Aorta (tissue), 5 donors: ENCODE measurements at regions not wholly inside any gene's neighbourhood (a gene's known extent, or its start where the extent isn't known, plus 50 kb on each side); places are given as distances from the start of the nearest gene placed in this dataset.
"Not testable (repeated sequence)": the region's sequence is repeated elsewhere in the genome, so short reads cannot be mapped to it uniquely, and the experiment has no call there.

Source experiments
- ATAC-seq: fragments of 200-7000 bp; cut with Tn5 transposase; one replicate; pipeline ENCODE4 v1.9.1; 2022; ENCODE audit warnings: moderate library complexity; ENCODE audit not compliant: low FRiP score
- DNase-seq, 2 donors: peaks; one replicate each; pipeline ENCODE4 v3.0.0-alpha.2; 2020
- H3K27ac ChIP-seq, 2 donors: one replicate each; pipeline ENCODE4 v1.5.1; 2013; ENCODE audit warnings: low read length in 2 of 2, mild to moderate bottlenecking in 2 of 2, moderate library complexity in 2 of 2, control low read depth in 1 of 2, inconsistent platforms in 1 of 2, low read depth in 1 of 2
- H3K27me3 ChIP-seq, 2 donors: one replicate each; pipeline ENCODE4 v1.6.1; 2013; ENCODE audit warnings: control low read depth in 1 of 2, low read length in 1 of 2, mild to moderate bottlenecking in 1 of 2, moderate library complexity in 1 of 2; ENCODE audit not compliant: insufficient read depth in 2 of 2, control insufficient read depth in 1 of 2
- H3K36me3 ChIP-seq, 2 donors: one replicate each; pipeline ENCODE4 v1.6.1; 2013; ENCODE audit warnings: control low read depth in 1 of 2, low read length in 1 of 2, mild to moderate bottlenecking in 1 of 2; ENCODE audit not compliant: insufficient read depth in 2 of 2, control insufficient read depth in 1 of 2
- H3K4me1 ChIP-seq, 2 donors: one replicate each; pipeline ENCODE4 v1.6.1; 2013; ENCODE audit warnings: low read length in 2 of 2, control low read depth in 1 of 2, mild to moderate bottlenecking in 1 of 2, moderate library complexity in 1 of 2; ENCODE audit not compliant: insufficient read depth in 2 of 2, control insufficient read depth in 1 of 2
- H3K4me3 ChIP-seq, 2 donors: one replicate each; pipeline ENCODE4 v1.5.1; 2013; ENCODE audit warnings: low read length in 2 of 2, control low read depth in 1 of 2, mild to moderate bottlenecking in 1 of 2
- H3K9me3 ChIP-seq: one replicate; pipeline ENCODE4 v1.6.1; 2013; ENCODE audit warnings: mild to moderate bottlenecking, low read length; ENCODE audit not compliant: control insufficient read depth
- WGBS, 2 donors: extraction: QIAGEN DNeasy Blood & Tissue Kit; methylation state at CpG; one replicate each; pipeline ENCODE4 v1.1.7; 2013; 5-methylcytosine and 5-hydroxymethylcytosine counted together
- intact Hi-C, 2 donors: fragments of 100-400 bp; cut with DNase I; formaldehyde crosslinking; loops; one replicate each; pipeline versions ENCODE4 v1.14.2 to v1.15.0; 2022
- donor health status: healthy with polysubstance abuse.
- donor health status: Bipolar disorder and iron deficiency.
- donor health status: DM: no; HTN: no; CAD: no.
- donor health status: DM: no; HTN: no; CAD: no.
- donor health status: DM: yes; HTN: yes; CAD: no.

- Histone ChIP-seq H3K4me3 (no peak overlapping the region), H3K27me3 (peaks cover 0 to 2% of the 10 kb centered on the region in 2 donors), H3K36me3 (no peaks in the 10 kb centered on the region), H3K27ac (no peak overlapping the region), H3K9me3 (no peaks in the 10 kb centered on the region), H3K4me1 (no peaks in the 10 kb centered on the region)
- WGBS, 2 donors, result 4 to 6% methylated on average over 6 of the region's 6 CpGs
- intact Hi-C loops, result no loop called here
- ATAC-seq (no peak), DNase-seq (no peak)
These were observed 355.0 kb upstream of the CHST9 start for GRCh38 chr18:27540111-27540510.

DNA sequence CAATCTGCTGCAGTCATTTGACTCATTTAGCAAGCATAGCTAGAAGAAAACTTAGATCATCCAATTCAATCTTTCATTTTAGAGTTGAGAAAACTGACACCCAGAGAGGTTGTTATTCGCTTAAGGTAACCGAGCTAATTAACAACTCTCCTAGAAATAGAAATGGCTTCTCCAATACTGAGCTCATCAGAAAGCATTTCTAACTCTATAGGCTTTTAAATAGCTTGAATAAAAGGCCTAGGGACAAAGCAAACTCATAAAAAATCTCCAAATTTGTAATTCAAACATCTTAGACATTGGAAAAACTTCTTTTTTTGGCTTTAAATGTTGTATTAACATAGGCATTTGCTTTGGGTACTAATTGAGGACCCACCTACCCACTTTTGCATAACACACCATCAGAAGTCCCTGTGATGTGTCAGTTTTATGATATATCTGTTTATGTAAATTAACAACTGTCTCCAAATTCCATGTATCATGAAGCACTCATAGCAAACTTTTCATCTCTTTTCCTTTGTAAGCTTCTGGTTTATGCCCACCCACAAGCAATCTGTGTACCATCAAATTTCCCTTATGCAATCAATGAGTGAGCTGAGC, 343.9 kb upstream of the CHST9 start:
- H3K27me3 ChIP-seq, result no peaks in the 10 kb centered on the region
- no peak for ATAC-seq
- H3K4me1 ChIP-seq, result no peaks in the 10 kb centered on the region
- intact Hi-C loops, result no loop called here
- WGBS, 2 donors, result 87 to 88% methylated on average over 2 of the region's 2 CpGs
- H3K9me3 ChIP-seq, result no peaks in the 10 kb centered on the region
- no peak overlapping the region for H3K27ac ChIP-seq
- H3K4me3 ChIP-seq, result no peak overlapping the region
- no peak for DNase-seq
- H3K36me3 ChIP-seq, result no peaks in the 10 kb centered on the region

DNA sequence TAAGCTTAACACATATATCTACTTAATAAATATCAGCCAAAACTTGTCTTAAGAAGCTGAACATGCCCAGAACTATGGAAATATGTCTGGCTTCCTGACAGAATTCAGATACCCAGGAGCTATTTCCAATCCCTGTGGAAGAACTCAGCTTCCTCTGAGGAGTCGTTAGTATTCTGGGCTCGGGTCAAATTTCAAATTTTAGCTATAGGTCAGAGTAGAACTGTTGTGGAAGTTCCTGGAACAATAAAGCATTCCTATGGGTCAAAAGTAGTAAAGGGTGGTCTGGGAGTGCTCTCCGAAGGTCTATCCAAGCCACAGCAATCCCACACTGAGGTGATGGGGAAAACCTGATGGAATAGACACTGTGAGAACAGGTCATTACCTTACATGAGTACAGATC, 342.7 kb upstream of the CHST9 start:
- no peak overlapping the region for H3K4me3 ChIP-seq
- 19 to 20% methylated on average over 3 of the region's 3 CpGs for WGBS, 2 donors
- no peaks in the 10 kb centered on the region for H3K4me1 ChIP-seq
- H3K9me3 ChIP-seq, result no peaks in the 10 kb centered on the region
- no peaks in the 10 kb centered on the region for H3K36me3 ChIP-seq
- no peak for ATAC-seq
- no peak for DNase-seq
- intact Hi-C loops, result no loop called here
- no peaks in the 10 kb centered on the region for H3K27me3 ChIP-seq
- no peak overlapping the region for H3K27ac ChIP-seq

GRCh38 chr18:27520401-27520800, 335.3 kb upstream of the CHST9 start:
- ATAC-seq (no peak), DNase-seq (no peak)
- Histone ChIP-seq H3K4me3 (no peak overlapping the region), H3K9me3 (no peaks in the 10 kb centered on the region), H3K36me3 (no peaks in the 10 kb centered on the region), H3K27me3 (no peaks in the 10 kb centered on the region), H3K27ac (no peak overlapping the region), H3K4me1 (no peaks in the 10 kb centered on the region)
- intact Hi-C loops, result no loop called here
- whole genome bisulfite sequencing, 2 donors, result 7 to 18% methylated on average over 2 of the region's 2 CpGs

GRCh38 chr18:27510036-27510633, 325.0 kb upstream of the CHST9 start:
- H3K9me3 ChIP-seq, ATAC-seq, H3K4me3 ChIP-seq, H3K27me3 ChIP-seq, H3K36me3 ChIP-seq, H3K4me1 ChIP-seq, H3K27ac ChIP-seq, intact Hi-C loops, DNase-seq: not testable (repeated sequence)
- WGBS, 2 donors, result 83% methylated on average over 21 of the region's 21 CpGs

DNA sequence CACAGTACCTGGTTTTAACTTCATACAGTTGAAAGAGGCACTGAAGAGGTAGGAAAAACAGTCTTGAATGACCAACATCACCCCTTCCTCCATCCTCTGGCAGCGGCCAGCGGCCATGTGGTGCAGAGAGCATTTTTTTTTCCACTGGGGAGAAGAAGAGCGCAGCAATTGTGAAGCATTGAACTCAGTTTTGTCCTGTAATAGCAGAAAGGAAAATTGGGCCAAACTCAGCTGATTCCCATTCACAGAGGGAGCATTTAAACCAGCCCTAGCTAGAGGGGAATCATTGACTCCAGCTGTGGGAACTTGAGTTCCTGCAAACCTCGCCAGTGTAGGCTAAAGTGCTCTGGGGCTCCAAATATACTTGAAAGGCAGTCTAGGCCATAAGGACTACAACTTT, 316.6 kb upstream of the CHST9 start:
- Histone ChIP-seq H3K9me3 (no peaks in the 10 kb centered on the region), H3K4me3 (no peak overlapping the region), H3K27me3 (no peaks in the 10 kb centered on the region), H3K27ac (no peak overlapping the region), H3K36me3 (no peaks in the 10 kb centered on the region), H3K4me1 (no peaks in the 10 kb centered on the region)
- intact Hi-C loops, result no loop called here
- DNase-seq (no peak), ATAC-seq (no peak)
- 76 to 82% methylated on average over 4 of the region's 4 CpGs for WGBS, 2 donors

DNA sequence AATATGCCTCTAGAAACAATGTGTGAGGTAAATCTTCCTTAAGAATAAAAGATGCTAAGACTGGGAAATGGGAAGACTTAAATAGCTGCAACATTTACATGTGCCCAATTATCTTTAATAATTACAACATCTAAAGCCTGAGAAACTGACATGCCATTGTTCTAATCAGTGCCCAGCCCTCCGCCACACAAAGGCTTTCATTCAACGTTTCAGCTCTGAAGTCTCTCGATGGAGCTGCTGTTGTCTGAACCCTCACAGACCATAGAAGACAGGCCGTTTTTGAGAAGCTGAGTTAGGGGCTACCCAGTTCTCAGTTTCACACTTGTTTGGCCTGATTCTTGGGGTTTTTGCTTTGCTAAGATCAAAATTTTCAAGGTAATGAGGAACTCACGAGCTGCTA, 315.4 kb upstream of the CHST9 start:
- intact Hi-C loops, result no loop called here
- WGBS, 2 donors, result 66 to 75% methylated on average over 5 of the region's 5 CpGs
- H3K36me3 ChIP-seq, result no peaks in the 10 kb centered on the region

GRCh38 chr18:27497246-27497645, 312.1 kb upstream of the CHST9 start:
- Histone ChIP-seq H3K4me3 (no peak overlapping the region), H3K27ac (no peak overlapping the region), H3K27me3 (no peaks in the 10 kb centered on the region), H3K4me1 (no peaks in the 10 kb centered on the region), H3K36me3 (no peaks in the 10 kb centered on the region), H3K9me3 (no peaks in the 10 kb centered on the region)
- no peak for ATAC-seq
- WGBS, 2 donors, result 83 to 89% methylated on average over 4 of the region's 4 CpGs
- DNase-seq, result no peak
- intact Hi-C loops, result no loop called here

More for the DNA sequence above, 315.4 kb upstream of the CHST9 start:
- Histone ChIP-seq H3K4me1 (no peaks in the 10 kb centered on the region), H3K27me3 (no peaks in the 10 kb centered on the region), H3K9me3 (no peaks in the 10 kb centered on the region), H3K4me3 (no peak overlapping the region), H3K27ac (no peak overlapping the region)
- no peak for ATAC-seq
- DNase-seq, result no peak

- no peak overlapping the region for H3K27ac ChIP-seq
- no peaks in the 10 kb centered on the region for H3K36me3 ChIP-seq
- intact Hi-C loops, result no loop called here
- ATAC-seq (no peak), DNase-seq (no peak)
- no peaks in the 10 kb centered on the region for H3K9me3 ChIP-seq
- no peaks in the 10 kb centered on the region for H3K27me3 ChIP-seq
- H3K4me3 ChIP-seq, result no peak overlapping the region
- WGBS, 2 donors, result 64 to 73% methylated on average over 4 of the region's 4 CpGs
- no peaks in the 10 kb centered on the region for H3K4me1 ChIP-seq
These were observed 308.1 kb upstream of the CHST9 start for GRCh38 chr18:27493182-27493581.
